ENCODE measurements at regions not wholly inside any gene's neighbourhood (a gene's known extent, or its start where the extent isn't known, plus 50 kb on each side); places are given as distances from the start of the nearest gene placed in this dataset.

DNA sequence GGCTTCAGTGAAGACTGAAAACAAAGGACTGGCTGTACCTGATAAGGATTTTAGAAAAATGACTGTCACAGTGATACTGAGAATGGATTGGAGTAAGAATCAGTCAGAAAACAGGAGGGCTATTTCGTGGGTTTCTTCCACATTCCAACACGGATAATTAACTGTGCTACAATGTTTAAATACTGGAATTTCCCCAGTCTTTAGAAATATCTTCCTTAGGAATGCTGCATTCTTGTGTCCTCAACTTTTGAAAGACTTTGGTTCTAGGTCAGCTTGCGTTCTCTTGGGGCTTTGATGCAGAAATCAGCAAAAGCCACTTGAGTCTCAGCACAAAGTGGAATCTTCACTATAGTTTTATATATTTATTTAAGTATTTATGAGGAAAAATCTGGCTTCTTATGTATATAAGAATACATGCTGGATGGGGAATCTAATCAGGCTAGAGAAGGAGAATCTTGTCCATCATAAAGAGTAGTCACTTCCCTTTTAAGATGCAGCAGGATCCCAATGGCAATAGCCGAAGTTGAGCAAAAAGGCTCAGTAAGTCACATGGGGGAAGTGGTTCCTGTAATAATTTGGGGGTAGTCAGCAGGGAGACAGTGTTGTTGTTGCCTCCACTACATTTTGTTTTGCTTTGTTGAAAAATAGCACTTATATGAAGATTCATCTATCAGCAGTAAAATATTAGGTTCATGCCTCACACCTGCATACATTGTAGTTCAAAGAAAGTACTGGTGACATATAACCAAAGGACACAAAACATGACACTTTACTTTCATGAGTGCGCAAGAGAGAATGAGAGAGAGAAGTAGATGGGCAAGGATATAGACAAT, 86.0 kb downstream of the CH25H start:
- Histone ChIP-seq H3K27me3 (ENCODE audit: control insufficient read depth, insufficient read depth, low read length) (no peaks in the 10 kb centered on the region), H3K4me3 (ENCODE audit: low read depth, low read length) (no peak overlapping the region), H3K36me3 (ENCODE audit: control insufficient read depth, insufficient read depth, low read length) (no peaks in the 10 kb centered on the region)
- peak; percentile 29 for DNase-seq (ENCODE audit: low read depth)
- TF ChIP-seq, protein P1, sequence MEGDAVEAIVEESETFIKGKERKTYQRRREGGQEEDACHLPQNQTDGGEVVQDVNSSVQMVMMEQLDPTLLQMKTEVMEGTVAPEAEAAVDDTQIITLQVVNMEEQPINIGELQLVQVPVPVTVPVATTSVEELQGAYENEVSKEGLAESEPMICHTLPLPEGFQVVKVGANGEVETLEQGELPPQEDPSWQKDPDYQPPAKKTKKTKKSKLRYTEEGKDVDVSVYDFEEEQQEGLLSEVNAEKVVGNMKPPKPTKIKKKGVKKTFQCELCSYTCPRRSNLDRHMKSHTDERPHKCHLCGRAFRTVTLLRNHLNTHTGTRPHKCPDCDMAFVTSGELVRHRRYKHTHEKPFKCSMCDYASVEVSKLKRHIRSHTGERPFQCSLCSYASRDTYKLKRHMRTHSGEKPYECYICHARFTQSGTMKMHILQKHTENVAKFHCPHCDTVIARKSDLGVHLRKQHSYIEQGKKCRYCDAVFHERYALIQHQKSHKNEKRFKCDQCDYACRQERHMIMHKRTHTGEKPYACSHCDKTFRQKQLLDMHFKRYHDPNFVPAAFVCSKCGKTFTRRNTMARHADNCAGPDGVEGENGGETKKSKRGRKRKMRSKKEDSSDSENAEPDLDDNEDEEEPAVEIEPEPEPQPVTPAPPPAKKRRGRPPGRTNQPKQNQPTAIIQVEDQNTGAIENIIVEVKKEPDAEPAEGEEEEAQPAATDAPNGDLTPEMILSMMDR (IDR thresholded peaks at IDR 0.05; ENCODE audit: insufficient read depth, low read length, poor library complexity, severe bottlenecking) = no peak

DNA sequence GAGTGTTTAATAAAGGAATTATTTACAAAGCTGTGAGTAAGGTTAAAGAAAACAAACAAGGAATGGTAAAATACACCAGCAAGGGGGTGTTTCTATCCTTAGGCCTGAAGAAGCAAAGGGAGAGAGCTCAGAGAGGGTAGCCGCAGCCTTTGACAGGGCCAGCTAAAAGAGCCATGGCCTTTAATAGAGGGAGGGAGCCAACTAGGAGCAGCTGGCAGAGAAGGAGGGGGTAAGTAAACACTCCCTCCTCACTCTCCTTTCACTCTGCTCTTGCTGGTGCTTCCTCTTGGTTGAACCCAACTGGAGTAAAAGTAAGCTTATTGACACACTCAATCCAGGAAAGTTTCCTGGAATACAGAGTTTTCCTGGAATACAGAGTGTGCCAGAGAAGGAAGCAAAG, 87.5 kb downstream of the CH25H start:
- Histone ChIP-seq H3K4me3 (ENCODE audit: low read depth, low read length) (no peak overlapping the region), H3K27me3 (ENCODE audit: control insufficient read depth, insufficient read depth, low read length) (no peaks in the 10 kb centered on the region), H3K36me3 (ENCODE audit: control insufficient read depth, insufficient read depth, low read length) (no peaks in the 10 kb centered on the region)
- TF ChIP-seq, protein P1 (IDR thresholded peaks at IDR 0.05; ENCODE audit: insufficient read depth, low read length, poor library complexity, severe bottlenecking) = no peak
- DNase-seq (ENCODE audit: low read depth) = no peak

- H3K27me3 ChIP-seq (ENCODE audit: control insufficient read depth, insufficient read depth, low read length) = no peaks in the 10 kb centered on the region
- H3K4me3 ChIP-seq (ENCODE audit: low read depth, low read length) = no peak overlapping the region
- peak; percentile 71 for DNase-seq (ENCODE audit: low read depth)
- TF ChIP-seq, protein P1 (IDR thresholded peaks at IDR 0.05; ENCODE audit: insufficient read depth, low read length, poor library complexity, severe bottlenecking) = no peak
- H3K36me3 ChIP-seq (ENCODE audit: control insufficient read depth, insufficient read depth, low read length) = no peaks in the 10 kb centered on the region
Observed at GRCh38 chr10:89118091-89118490, 89.0 kb downstream of the CH25H start.

- Histone ChIP-seq H3K27me3 (ENCODE audit: control insufficient read depth, insufficient read depth, low read length) (no peaks in the 10 kb centered on the region), H3K36me3 (ENCODE audit: control insufficient read depth, insufficient read depth, low read length) (no peaks in the 10 kb centered on the region), H3K4me3 (ENCODE audit: low read depth, low read length) (no peak overlapping the region)
- TF ChIP-seq, protein P1 (IDR thresholded peaks at IDR 0.05; ENCODE audit: insufficient read depth, low read length, poor library complexity, severe bottlenecking) = no peak
- DNase-seq (ENCODE audit: low read depth) = peak; percentile 66
Observed at GRCh38 chr10:89115876-89116627, 91.1 kb downstream of the CH25H start.

DNA sequence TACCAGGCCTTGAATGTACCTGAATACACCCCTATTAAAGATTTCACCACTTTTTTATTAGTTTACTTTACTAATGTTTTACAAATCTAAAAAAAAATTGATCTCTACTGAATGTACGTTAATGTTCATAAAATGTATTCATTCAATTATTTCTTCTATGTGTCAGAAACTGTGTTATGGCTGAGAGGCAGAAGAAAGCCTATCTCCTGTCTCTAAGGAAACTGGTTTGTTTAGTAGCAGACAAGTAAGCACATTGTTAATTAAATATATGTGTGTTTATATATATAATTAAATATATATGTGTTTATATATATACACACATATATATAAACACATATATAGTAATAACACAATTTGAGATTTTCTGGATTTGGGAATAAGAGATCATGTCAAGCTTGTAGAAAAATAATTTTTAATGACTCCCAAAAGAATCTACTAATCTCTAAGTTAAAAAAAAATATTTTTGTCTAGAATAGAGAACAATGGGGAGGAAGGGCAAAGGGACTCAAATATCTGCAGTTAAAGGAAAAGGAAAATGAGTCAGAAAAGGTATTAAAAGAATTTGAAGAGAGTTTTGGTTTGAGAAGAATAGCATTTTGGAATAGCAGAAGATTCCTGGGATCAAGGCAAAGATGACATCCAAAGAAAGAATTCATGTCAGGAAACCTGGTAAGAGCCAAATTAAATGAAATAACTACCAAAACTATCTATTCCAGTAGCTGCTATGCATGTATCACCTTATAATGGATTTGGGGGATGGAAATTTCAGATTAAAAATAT, 92.1 kb downstream of the CH25H start:
- no peaks in the 10 kb centered on the region for H3K36me3 ChIP-seq (ENCODE audit: control insufficient read depth, insufficient read depth, low read length)
- H3K27me3 ChIP-seq (ENCODE audit: control insufficient read depth, insufficient read depth, low read length) = no peaks in the 10 kb centered on the region
- TF ChIP-seq, protein P1 (IDR thresholded peaks at IDR 0.05; ENCODE audit: insufficient read depth, low read length, poor library complexity, severe bottlenecking) = no peak
- no peak overlapping the region for H3K4me3 ChIP-seq (ENCODE audit: low read depth, low read length)
- no peak for DNase-seq (ENCODE audit: low read depth)

All from kidney epithelial cell (primary cell).